ENCODE measurements at regions not wholly inside any gene's neighbourhood (a gene's known extent, or its start where the extent isn't known, plus 50 kb on each side); places are given as distances from the start of the nearest gene placed in this dataset.

DNA sequence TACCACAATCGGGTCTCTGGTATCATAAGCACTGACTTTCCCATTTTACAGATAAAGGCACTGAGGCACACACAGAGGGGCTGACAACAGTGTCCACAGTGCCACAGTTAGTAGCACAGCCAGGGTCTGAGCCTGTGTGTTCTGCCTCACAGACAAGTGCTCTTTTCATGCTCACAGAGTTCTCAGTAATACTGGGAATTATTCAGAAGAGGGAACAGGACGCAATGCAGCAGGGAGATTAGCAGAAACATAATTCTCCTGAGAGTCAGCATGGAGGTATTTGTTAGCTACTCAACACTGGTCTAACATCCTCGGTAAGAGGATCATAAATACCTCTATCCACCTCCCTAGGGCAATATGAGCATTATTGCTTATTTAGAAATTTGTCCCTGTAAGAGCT, 219.3 kb upstream of the EEA1 start:
- Histone ChIP-seq H3K36me3 (ENCODE audit: insufficient read depth, low read length) (no peaks in the 10 kb centered on the region), H2AFZ (ENCODE audit: low read length) (no peak overlapping the region), H3K4me1 (ENCODE audit: insufficient read depth, low read length, poor library complexity, severe bottlenecking) (no peaks in the 10 kb centered on the region), H3K4me3 (ENCODE audit: low read depth, low read length, poor library complexity, severe bottlenecking) (no peak overlapping the region), H3K4me2 (ENCODE audit: low read length) (no peak overlapping the region), H4K20me1 (ENCODE audit: insufficient read depth, low read length) (no peaks in the 10 kb centered on the region), H3K9me2 (ENCODE audit: insufficient read depth, low read length) (no peaks in the 10 kb centered on the region), H3K79me2 (ENCODE audit: insufficient read depth, low read depth, low read length) (no peaks in the 10 kb centered on the region), H3K27ac (ENCODE audit: low read depth, low read length, poor library complexity, severe bottlenecking) (no peak overlapping the region), H3K9me3 (ENCODE audit: low read length) (no peaks in the 10 kb centered on the region)
- intact Hi-C loops (cut with micrococcal nuclease; ENCODE audit: unreplicated experiment), result no loop called here
- TF ChIP-seq CTCF (conservative IDR thresholded peaks at IDR 0.05; ENCODE audit: low read length), result no peak
- no peak for TF ChIP-seq EZH2phosphoT487 (IDR thresholded peaks at IDR 0.05; ENCODE audit: borderline replicate concordance, low read depth, low read length)
- DNase-seq (ENCODE audit: low spot score), result no peak
- BruUV-seq (replicated peaks), result no TSS peak
- CTCF ChIA-PET (ENCODE audit: unreplicated experiment), result no interaction called here
- POLR2A ChIA-PET, result interaction anchor here (0.6 to 1.1 kb wide), 2 partner anchors 11 to 239 kb away, joined by 3 read pairs; no protein-coding TSS in a partner anchor

DNA sequence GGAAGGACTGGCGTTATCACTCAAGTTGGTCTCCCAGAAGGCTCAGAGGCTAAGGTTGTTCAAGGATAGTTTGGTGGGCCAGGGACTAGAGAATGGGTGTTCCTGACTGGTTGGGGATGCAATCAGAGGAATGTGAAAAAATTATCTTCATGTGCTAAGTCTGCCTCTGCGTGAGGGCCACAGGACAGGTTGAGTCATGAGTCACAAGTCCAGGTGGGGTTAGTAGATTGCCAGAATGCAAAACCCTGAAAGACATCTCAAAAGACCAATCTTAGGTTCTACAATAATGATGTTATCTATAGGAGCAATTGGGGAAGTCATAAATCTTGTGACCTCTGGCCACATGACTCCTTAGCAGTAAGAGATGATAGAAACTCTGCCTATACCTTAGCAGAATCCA, 220.1 kb upstream of the EEA1 start:
- Histone ChIP-seq H3K9me2 (ENCODE audit: insufficient read depth, low read length) (no peaks in the 10 kb centered on the region), H3K9me3 (ENCODE audit: low read length) (no peaks in the 10 kb centered on the region), H3K27ac (ENCODE audit: low read depth, low read length, poor library complexity, severe bottlenecking) (no peak overlapping the region), H4K20me1 (ENCODE audit: insufficient read depth, low read length) (no peaks in the 10 kb centered on the region), H3K36me3 (ENCODE audit: insufficient read depth, low read length) (no peaks in the 10 kb centered on the region), H3K4me1 (ENCODE audit: insufficient read depth, low read length, poor library complexity, severe bottlenecking) (no peaks in the 10 kb centered on the region), H3K4me2 (ENCODE audit: low read length) (no peak overlapping the region), H3K4me3 (ENCODE audit: low read depth, low read length, poor library complexity, severe bottlenecking) (no peak overlapping the region), H2AFZ (ENCODE audit: low read length) (no peak overlapping the region), H3K79me2 (ENCODE audit: insufficient read depth, low read depth, low read length) (no peaks in the 10 kb centered on the region)
- DNase-seq (ENCODE audit: low spot score), result no peak
- TF ChIP-seq CTCF (conservative IDR thresholded peaks at IDR 0.05; ENCODE audit: low read length) (no peak), EZH2phosphoT487 (IDR thresholded peaks at IDR 0.05; ENCODE audit: borderline replicate concordance, low read depth, low read length) (no peak)
- intact Hi-C loops (cut with micrococcal nuclease; ENCODE audit: unreplicated experiment), result no loop called here
- POLR2A ChIA-PET, result interaction anchor here (1.1 kb wide), 1 partner anchor 11 kb away, joined by 3 read pairs; no protein-coding TSS in a partner anchor
- BruUV-seq (replicated peaks), result no TSS peak
- CTCF ChIA-PET (ENCODE audit: unreplicated experiment), result no interaction called here

DNA sequence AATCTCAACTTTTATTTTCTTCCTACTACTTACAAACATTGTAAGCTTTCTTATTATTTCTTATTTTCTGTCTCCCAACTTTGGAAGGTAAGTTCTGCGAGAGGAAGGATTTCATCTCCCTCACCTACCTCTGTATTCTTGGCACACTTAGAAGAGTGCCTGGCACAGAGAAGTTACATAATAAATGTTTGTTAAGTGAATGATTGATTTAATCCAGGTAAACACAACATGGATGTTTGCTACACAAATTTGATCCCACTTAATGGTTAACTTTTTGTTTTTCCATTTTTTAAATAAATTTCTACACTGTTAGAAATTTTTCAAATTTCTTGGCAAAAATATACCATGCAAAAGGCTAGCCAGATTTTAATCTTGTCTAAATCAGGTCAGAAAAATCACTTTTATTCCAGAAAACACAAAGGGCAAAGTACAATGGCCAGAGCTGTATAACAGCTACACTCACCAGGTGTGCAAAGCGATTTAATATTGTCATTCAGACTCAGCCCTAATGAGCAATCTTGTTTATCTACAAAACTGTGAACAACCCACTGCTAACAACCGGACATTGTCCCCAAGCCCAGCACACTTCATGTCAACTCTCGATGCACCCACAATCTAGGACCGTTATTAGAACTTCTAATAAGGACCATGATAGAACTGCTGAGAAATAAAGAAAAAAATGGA, 222.1 kb upstream of the EEA1 start:
- Histone ChIP-seq H3K36me3 (ENCODE audit: insufficient read depth, low read length) (no peaks in the 10 kb centered on the region), H3K4me2 (ENCODE audit: low read length) (no peak overlapping the region), H3K27ac (ENCODE audit: low read depth, low read length, poor library complexity, severe bottlenecking) (no peak overlapping the region), H3K9me2 (ENCODE audit: insufficient read depth, low read length) (no peaks in the 10 kb centered on the region), H2AFZ (ENCODE audit: low read length) (no peak overlapping the region), H3K9me3 (ENCODE audit: low read length) (0 out of 2 replicates have a peak, but pooled peaks cover 3% of the 10 kb centered on the region), H3K79me2 (ENCODE audit: insufficient read depth, low read depth, low read length) (no peaks in the 10 kb centered on the region), H3K4me3 (ENCODE audit: low read depth, low read length, poor library complexity, severe bottlenecking) (no peak overlapping the region), H4K20me1 (ENCODE audit: insufficient read depth, low read length) (no peaks in the 10 kb centered on the region), H3K4me1 (ENCODE audit: insufficient read depth, low read length, poor library complexity, severe bottlenecking) (no peaks in the 10 kb centered on the region)
- CTCF ChIA-PET (ENCODE audit: unreplicated experiment), result no interaction called here
- POLR2A ChIA-PET, result interaction anchor here (0.6 kb wide), 2 partner anchors 14 to 130 kb away, joined by 3 to 8 read pairs; no protein-coding TSS in a partner anchor
- DNase-seq (ENCODE audit: low spot score), result no peak
- intact Hi-C loops (cut with micrococcal nuclease; ENCODE audit: unreplicated experiment), result no loop called here
- TF ChIP-seq EZH2phosphoT487 (IDR thresholded peaks at IDR 0.05; ENCODE audit: borderline replicate concordance, low read depth, low read length) (no peak), CTCF (conservative IDR thresholded peaks at IDR 0.05; ENCODE audit: low read length) (no peak)
- no TSS peak for BruUV-seq (replicated peaks)

Measured in OCI-LY7 (cell line).